ENCODE measurements at regions not wholly inside any gene's neighbourhood (a gene's known extent, or its start where the extent isn't known, plus 50 kb on each side); places are given as distances from the start of the nearest gene placed in this dataset.

- DNase-seq: no peak
These were observed 168.9 kb downstream of the CYRIA start for GRCh38 chr2:16496426-16497388.

- no peak for DNase-seq
These were observed 170.0 kb downstream of the CYRIA start for GRCh38 chr2:16495509-16496208.

GRCh38 chr2:16494836-16495508 is 170.7 kb downstream of the CYRIA start:
- no peak for DNase-seq

GRCh38 chr2:16493788-16494187 is 171.8 kb downstream of the CYRIA start:
- DNase-seq: no peak

GRCh38 chr2:16487686-16488085 is 177.9 kb downstream of the CYRIA start:
- no peak for DNase-seq

GRCh38 chr2:16485251-16485650 is 180.4 kb downstream of the CYRIA start:
- DNase-seq: no peak

GRCh38 chr2:16482460-16482859 is 183.2 kb downstream of the CYRIA start:
- no peak for DNase-seq

GRCh38 chr2:16481351-16481750 is 184.3 kb downstream of the CYRIA start:
- DNase-seq: no peak

- no peak for DNase-seq
These were observed 185.9 kb downstream of the CYRIA start for GRCh38 chr2:16479721-16480120.

- no peak for DNase-seq
These were observed 187.0 kb downstream of the CYRIA start for GRCh38 chr2:16478434-16479210.

- DNase-seq: no peak
These were observed 188.0 kb downstream of the CYRIA start for GRCh38 chr2:16477648-16478047.

GRCh38 chr2:16476866-16477265 is 188.8 kb downstream of the CYRIA start:
- DNase-seq: no peak

- DNase-seq: no peak
These were observed 189.6 kb downstream of the CYRIA start for GRCh38 chr2:16475986-16476567.

- DNase-seq: no peak
These were observed 190.0 kb downstream of the CYRIA start for GRCh38 chr2:16475586-16475985.

GRCh38 chr2:16473575-16473974 is 192.1 kb downstream of the CYRIA start:
- DNase-seq: no peak

- no peak for DNase-seq
These were observed 194.6 kb downstream of the CYRIA start for GRCh38 chr2:16470936-16471490.

- no peak for DNase-seq
These were observed 198.8 kb downstream of the CYRIA start for GRCh38 chr2:16466821-16467151.

GRCh38 chr2:16466133-16466820 is 199.4 kb downstream of the CYRIA start:
- no peak for DNase-seq

GRCh38 chr2:16464641-16465040 is 201.0 kb downstream of the CYRIA start:
- no peak for DNase-seq

- DNase-seq: no peak
These were observed 202.7 kb downstream of the CYRIA start for GRCh38 chr2:16462958-16463357.

- DNase-seq: no peak
These were observed 204.0 kb downstream of the CYRIA start for GRCh38 chr2:16461672-16462071.

GRCh38 chr2:16459606-16460005 is 206.0 kb downstream of the CYRIA start:
- DNase-seq: no peak

All from activated T-cell treated with anti-CD3 and anti-CD28 coated beads, Interleukin-2, amount 50 U/mL, for 1 hour (primary cell).